SK-N-SH treated with all-trans-retinoic acid at 6 μM for 48 hours (cell line): ENCODE measurements at regions not wholly inside any gene's neighbourhood (a gene's known extent, or its start where the extent isn't known, plus 50 kb on each side); places are given as distances from the start of the nearest gene placed in this dataset.

ENCODE experiments used
- ATAC-seq: fragments of 200-7000 bp; cut with Tn5 transposase; 3 replicates; pipeline ENCODE4 v1.9.1; 2020; ENCODE audit warnings: mild to moderate bottlenecking, moderate library complexity
- ARNTL ChIP-seq: fragments of 450-650 bp; formaldehyde crosslinking; IDR thresholded peaks from 2 replicates; pipeline ENCODE4 v1.5.0; 2020; ENCODE audit warnings: low read depth, mild to moderate bottlenecking, moderate library complexity, borderline replicate concordance
- BACH2 ChIP-seq: fragments of 250-450 bp; sonication (Bioruptor Pico); IDR thresholded peaks from 2 replicates; pipeline ENCODE4 v1.9.0; 2021; ENCODE audit warnings: mild to moderate bottlenecking, borderline replicate concordance
- CSDC2 ChIP-seq: fragments of 250-450 bp; sonication (Bioruptor Pico); IDR thresholded peaks from 2 replicates; pipeline ENCODE4 v1.5.0; 2020; ENCODE audit warnings: mild to moderate bottlenecking, moderate library complexity
- ESRRG ChIP-seq: fragments of 250-450 bp; sonication (Bioruptor Pico); IDR thresholded peaks from 2 replicates; pipeline ENCODE4 v1.6.1; 2021; ENCODE audit warnings: mild to moderate bottlenecking
- GLIS3 ChIP-seq: fragments of 250-450 bp; sonication (Bioruptor Pico); IDR thresholded peaks from 2 replicates; pipeline ENCODE4 v1.5.0; 2020; ENCODE audit warnings: mild to moderate bottlenecking, moderate library complexity
- ISL1 ChIP-seq: fragments of 250-450 bp; sonication (Bioruptor Pico); IDR thresholded peaks from 2 replicates; pipeline ENCODE4 v2.1.2; 2022; ENCODE audit warnings: mild to moderate bottlenecking, moderate library complexity
- OSR1 ChIP-seq: fragments of 250-450 bp; sonication (Bioruptor Pico); IDR thresholded peaks from 2 replicates; pipeline ENCODE4 v1.8.0; 2022; ENCODE audit warnings: moderate library complexity, mild to moderate bottlenecking, inconsistent platforms
- PATZ1 ChIP-seq: fragments of 250-450 bp; sonication (Bioruptor Pico); IDR thresholded peaks from 2 replicates; pipeline ENCODE4 v1.8.0; 2020; ENCODE audit warnings: mild to moderate bottlenecking, moderate library complexity, borderline replicate concordance
- PPARA ChIP-seq: fragments of 250-450 bp; sonication (Bioruptor Pico); IDR thresholded peaks from 2 replicates; pipeline ENCODE4 v1.5.0; 2020; ENCODE audit warnings: mild to moderate bottlenecking, borderline replicate concordance
- RARB ChIP-seq: fragments of 250-450 bp; sonication (Bioruptor Pico); IDR thresholded peaks from 2 replicates; pipeline ENCODE4 v1.8.0; 2021; ENCODE audit warnings: mild to moderate bottlenecking, moderate library complexity
- SNAI2 ChIP-seq: fragments of 250-450 bp; sonication (Bioruptor Pico); IDR thresholded peaks from 2 replicates; pipeline ENCODE4 v1.5.0; 2020; ENCODE audit warnings: mild to moderate bottlenecking, moderate library complexity
- TCF4 ChIP-seq: fragments of 250-450 bp; sonication (Bioruptor Pico); IDR thresholded peaks from 2 replicates; pipeline ENCODE4 v1.8.0; 2021; ENCODE audit warnings: mild to moderate bottlenecking, moderate library complexity, borderline replicate concordance
- TOX ChIP-seq: fragments of 250-450 bp; sonication (Bioruptor Pico); IDR thresholded peaks from 2 replicates; pipeline ENCODE4 v1.8.0; 2021; ENCODE audit warnings: mild to moderate bottlenecking, moderate library complexity, borderline replicate concordance
- TSHZ2 ChIP-seq: fragments of 250-450 bp; sonication (Bioruptor Pico); IDR thresholded peaks from 2 replicates; pipeline ENCODE4 v1.5.0; 2020; ENCODE audit warnings: mild to moderate bottlenecking, moderate library complexity
- ZC3H10 ChIP-seq: fragments of 250-450 bp; sonication (Bioruptor Pico); IDR thresholded peaks from 2 replicates; pipeline ENCODE4 v1.5.1; 2021; ENCODE audit warnings: mild to moderate bottlenecking, moderate library complexity
- ZFP3 ChIP-seq: fragments of 250-450 bp; sonication (Bioruptor Pico); IDR thresholded peaks from 2 replicates; pipeline ENCODE4 v1.5.0; 2020; ENCODE audit warnings: mild to moderate bottlenecking, moderate library complexity
- ZFP30 ChIP-seq: fragments of 450-650 bp; formaldehyde crosslinking; IDR thresholded peaks from 2 replicates; pipeline ENCODE4 v1.5.0; 2022; ENCODE audit warnings: mild to moderate bottlenecking, moderate library complexity
- ZNF565 ChIP-seq: fragments of 450-650 bp; formaldehyde crosslinking; conservative IDR thresholded peaks from 2 replicates; pipeline ENCODE4 v1.5.0; 2020; ENCODE audit warnings: low read depth, mild to moderate bottlenecking, moderate library complexity
- ZNF70 ChIP-seq: fragments of 450-650 bp; formaldehyde crosslinking; IDR thresholded peaks from 2 replicates; pipeline ENCODE4 v1.5.0; 2020; ENCODE audit warnings: mild to moderate bottlenecking, moderate library complexity
- ZNF8 ChIP-seq: fragments of 450-650 bp; formaldehyde crosslinking; IDR thresholded peaks from 2 replicates; pipeline ENCODE4 v1.5.0; 2020; ENCODE audit warnings: mild to moderate bottlenecking, moderate library complexity
- TF ChIP-seq, protein P1 (sequence below): fragments of 250-450 bp; sonication (Bioruptor Pico); IDR thresholded peaks from 2 replicates; pipeline ENCODE4 v1.5.1; 2021; ENCODE audit warnings: mild to moderate bottlenecking, moderate library complexity
- TF ChIP-seq, protein P2 (sequence below): fragments of 250-450 bp; sonication (Bioruptor Pico); IDR thresholded peaks from 2 replicates; pipeline ENCODE4 v1.8.0; 2021; ENCODE audit warnings: low read depth, mild to moderate bottlenecking, moderate library complexity, borderline replicate concordance
- TF ChIP-seq, protein P3 (sequence below): fragments of 250-450 bp; sonication (Bioruptor Pico); IDR thresholded peaks from 2 replicates; pipeline ENCODE4 v1.5.1; 2020; ENCODE audit warnings: low read depth, mild to moderate bottlenecking, moderate library complexity

DNA sequence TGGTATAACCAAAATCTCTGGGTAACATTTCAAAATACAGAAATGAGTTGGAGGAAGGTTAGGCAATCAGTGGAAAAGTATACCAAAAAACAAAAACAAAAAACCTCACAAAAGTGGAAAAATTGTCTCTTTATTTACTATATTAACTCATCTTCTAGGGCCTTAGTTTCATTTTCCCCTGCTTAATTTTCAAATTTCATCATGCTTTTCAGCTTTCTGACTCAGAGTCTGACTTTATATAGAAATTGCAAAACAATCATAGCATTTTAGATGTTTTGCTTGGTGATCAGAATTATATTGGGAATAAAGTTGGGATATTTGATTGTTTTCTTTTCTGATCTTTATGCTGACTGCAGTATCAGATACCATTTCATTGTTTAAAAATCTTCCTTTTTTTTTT is 257.0 kb upstream of the PRR16 start:
- TF ChIP-seq, protein P1, sequence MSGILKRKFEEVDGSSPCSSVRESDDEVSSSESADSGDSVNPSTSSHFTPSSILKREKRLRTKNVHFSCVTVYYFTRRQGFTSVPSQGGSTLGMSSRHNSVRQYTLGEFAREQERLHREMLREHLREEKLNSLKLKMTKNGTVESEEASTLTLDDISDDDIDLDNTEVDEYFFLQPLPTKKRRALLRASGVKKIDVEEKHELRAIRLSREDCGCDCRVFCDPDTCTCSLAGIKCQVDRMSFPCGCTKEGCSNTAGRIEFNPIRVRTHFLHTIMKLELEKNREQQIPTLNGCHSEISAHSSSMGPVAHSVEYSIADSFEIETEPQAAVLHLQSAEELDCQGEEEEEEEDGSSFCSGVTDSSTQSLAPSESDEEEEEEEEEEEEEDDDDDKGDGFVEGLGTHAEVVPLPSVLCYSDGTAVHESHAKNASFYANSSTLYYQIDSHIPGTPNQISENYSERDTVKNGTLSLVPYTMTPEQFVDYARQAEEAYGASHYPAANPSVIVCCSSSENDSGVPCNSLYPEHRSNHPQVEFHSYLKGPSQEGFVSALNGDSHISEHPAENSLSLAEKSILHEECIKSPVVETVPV (CRISPR knock-in tag): no peak
- TF ChIP-seq ARNTL (CRISPR knock-in tag) (no peak), CSDC2 (CRISPR knock-in tag) (no peak), PATZ1 (CRISPR knock-in tag) (no peak)
- no peak for ATAC-seq

DNA sequence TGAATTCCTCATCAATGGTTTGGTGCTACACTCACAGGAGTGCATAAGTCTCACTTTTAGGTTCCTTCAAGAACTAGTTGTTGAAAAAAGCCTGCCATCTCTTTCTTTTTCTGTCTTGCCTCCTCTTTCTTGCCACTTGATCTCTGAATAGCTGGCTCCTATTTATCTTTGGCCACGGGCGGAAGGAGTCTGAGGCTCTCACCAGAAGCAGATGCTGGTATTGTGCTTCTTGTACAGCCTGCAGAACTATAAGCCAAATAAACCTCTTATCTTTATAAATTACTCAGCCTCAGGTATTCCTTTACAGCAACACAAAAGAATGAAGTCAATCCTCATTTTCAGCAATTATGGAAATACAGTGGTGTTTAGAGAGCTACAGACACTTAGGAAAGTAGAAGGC is 247.1 kb upstream of the PRR16 start:
- TF ChIP-seq ZNF70 (no peak), ZNF8 (CRISPR knock-in tag) (no peak), ZNF565 (CRISPR knock-in tag) (no peak), ZFP3 (CRISPR knock-in tag) (no peak), SNAI2 (no peak), TCF4 (CRISPR knock-in tag) (no peak), ARNTL (CRISPR knock-in tag) (no peak), RARB (no peak), ESRRG (no peak), OSR1 (CRISPR knock-in tag) (no peak), TSHZ2 (CRISPR knock-in tag) (no peak), CSDC2 (CRISPR knock-in tag) (no peak), ZFP30 (CRISPR knock-in tag) (no peak), GLIS3 (CRISPR knock-in tag) (no peak), PPARA (no peak), TOX (CRISPR knock-in tag) (no peak)
- TF ChIP-seq, protein P2, sequence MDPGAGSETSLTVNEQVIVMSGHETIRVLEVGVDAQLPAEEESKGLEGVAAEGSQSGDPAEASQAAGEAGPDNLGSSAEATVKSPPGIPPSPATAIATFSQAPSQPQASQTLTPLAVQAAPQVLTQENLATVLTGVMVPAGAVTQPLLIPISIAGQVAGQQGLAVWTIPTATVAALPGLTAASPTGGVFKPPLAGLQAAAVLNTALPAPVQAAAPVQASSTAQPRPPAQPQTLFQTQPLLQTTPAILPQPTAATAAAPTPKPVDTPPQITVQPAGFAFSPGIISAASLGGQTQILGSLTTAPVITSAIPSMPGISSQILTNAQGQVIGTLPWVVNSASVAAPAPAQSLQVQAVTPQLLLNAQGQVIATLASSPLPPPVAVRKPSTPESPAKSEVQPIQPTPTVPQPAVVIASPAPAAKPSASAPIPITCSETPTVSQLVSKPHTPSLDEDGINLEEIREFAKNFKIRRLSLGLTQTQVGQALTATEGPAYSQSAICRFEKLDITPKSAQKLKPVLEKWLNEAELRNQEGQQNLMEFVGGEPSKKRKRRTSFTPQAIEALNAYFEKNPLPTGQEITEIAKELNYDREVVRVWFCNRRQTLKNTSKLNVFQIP (CRISPR knock-in tag): no peak
- TF ChIP-seq, protein P1 (CRISPR knock-in tag): no peak

GRCh38 chr5:120219988-120220387 is 244.1 kb upstream of the PRR16 start:
- TF ChIP-seq, protein P3, sequence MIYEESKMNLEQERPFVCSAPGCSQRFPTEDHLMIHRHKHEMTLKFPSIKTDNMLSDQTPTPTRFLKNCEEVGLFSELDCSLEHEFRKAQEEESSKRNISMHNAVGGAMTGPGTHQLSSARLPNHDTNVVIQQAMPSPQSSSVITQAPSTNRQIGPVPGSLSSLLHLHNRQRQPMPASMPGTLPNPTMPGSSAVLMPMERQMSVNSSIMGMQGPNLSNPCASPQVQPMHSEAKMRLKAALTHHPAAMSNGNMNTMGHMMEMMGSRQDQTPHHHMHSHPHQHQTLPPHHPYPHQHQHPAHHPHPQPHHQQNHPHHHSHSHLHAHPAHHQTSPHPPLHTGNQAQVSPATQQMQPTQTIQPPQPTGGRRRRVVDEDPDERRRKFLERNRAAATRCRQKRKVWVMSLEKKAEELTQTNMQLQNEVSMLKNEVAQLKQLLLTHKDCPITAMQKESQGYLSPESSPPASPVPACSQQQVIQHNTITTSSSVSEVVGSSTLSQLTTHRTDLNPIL (CRISPR knock-in tag): no peak
- TF ChIP-seq TOX (CRISPR knock-in tag) (no peak), ZFP3 (CRISPR knock-in tag) (no peak), ZNF8 (CRISPR knock-in tag) (no peak), RARB (no peak), ZFP30 (CRISPR knock-in tag) (no peak), ZC3H10 (no peak), ISL1 (no peak), ARNTL (CRISPR knock-in tag) (no peak), SNAI2 (no peak), BACH2 (CRISPR knock-in tag) (no peak), ZNF70 (no peak), ESRRG (no peak)
- TF ChIP-seq, protein P1 (CRISPR knock-in tag): no peak
- TF ChIP-seq, protein P2 (CRISPR knock-in tag): no peak
- no peak for ATAC-seq

More for the DNA sequence above, 247.1 kb upstream of the PRR16 start:
- no peak for ATAC-seq
